GM12892 (cell line): ENCODE measurements at regions not wholly inside any gene's neighbourhood (a gene's known extent, or its start where the extent isn't known, plus 50 kb on each side); places are given as distances from the start of the nearest gene placed in this dataset.

ENCODE experiments used
- POLR2A ChIP-seq: IDR thresholded peaks from 2 replicates; pipeline ENCODE4 v1.6.1; 2011; ENCODE audit warnings: low read depth, low read length, control low read depth
- POLR2AphosphoS5 ChIP-seq: IDR thresholded peaks from 2 replicates; pipeline ENCODE4 v1.6.1; 2011; ENCODE audit warnings: low read depth, low read length, control low read depth
- TAF1 ChIP-seq: IDR thresholded peaks from 2 replicates; pipeline ENCODE4 v1.6.1; 2011; ENCODE audit warnings: low read depth, mild to moderate bottlenecking, control low read depth, low read length, borderline replicate concordance

DNA sequence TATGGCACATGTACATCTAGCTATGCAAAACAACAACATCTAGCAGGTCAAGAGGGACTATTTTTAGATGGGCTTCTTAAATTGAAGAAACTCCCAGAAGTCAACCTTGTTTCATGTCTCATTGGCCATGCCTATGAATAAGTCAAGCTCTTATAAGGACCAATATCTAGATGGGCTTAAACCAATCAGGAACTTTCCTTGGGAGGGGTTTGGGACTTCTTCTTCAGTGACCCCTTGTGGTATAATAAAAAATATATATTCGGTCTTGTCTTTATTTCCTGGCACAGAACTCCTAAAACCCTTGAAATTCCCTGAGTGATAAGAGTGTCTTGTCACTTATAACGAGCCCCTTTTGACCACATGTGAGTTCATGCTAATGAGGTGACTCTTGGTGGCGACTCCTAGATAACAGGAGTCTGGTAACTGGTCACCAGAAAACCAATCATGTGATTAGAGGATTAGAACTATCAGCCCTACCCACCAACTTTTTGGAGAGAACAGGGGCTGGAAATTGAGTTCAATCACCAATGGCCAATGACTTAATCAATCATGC lies 218.3 kb downstream of the HHIPL2 start:
- TF ChIP-seq TAF1: no peak
- TF ChIP-seq POLR2A: no peak
- TF ChIP-seq POLR2AphosphoS5: no peak
